Activated CD8-positive, alpha-beta T cell treated with anti-CD3 and anti-CD28 coated beads, Interleukin-2, amount 10 ng/mL, durations not matched to agents 7 days and 5 days (primary cell): ENCODE measurements at regions not wholly inside any gene's neighbourhood (a gene's known extent, or its start where the extent isn't known, plus 50 kb on each side); places are given as distances from the start of the nearest gene placed in this dataset.
"Not testable (repeated sequence)": the region's sequence is repeated elsewhere in the genome, so short reads cannot be mapped to it uniquely, and the experiment has no call there.

Experiments
- ATAC-seq: fragments of 150-1000 bp; cut with Tn5 transposase; one replicate; pipeline ENCODE4 v1.10.0; 2021; ENCODE audit warnings: moderate library complexity
- CTCF ChIA-PET: fragments of 350-600 bp; sonication (Branson Sonifier 250); formaldehyde crosslinking; loops from one replicate; lab custom pipeline; 2021; ENCODE audit warnings: antibody characterized with exemption; lab: Charles Lee
- POLR2A ChIA-PET: fragments of 350-600 bp; sonication (Branson Sonifier 250); formaldehyde crosslinking; loops from one replicate; lab custom pipeline; 2021; ENCODE audit warnings: antibody characterized with exemption; lab: Charles Lee
- DNase-seq: peaks from one replicate; pipeline ENCODE4 v3.0.0-alpha.2; 2020
- H3K27ac Mint-ChIP-seq: one replicate; pipeline ENCODE4 v1.8.0; 2021; ENCODE audit warnings: mild to moderate bottlenecking, mixed read lengths
- H3K27me3 Mint-ChIP-seq: one replicate; pipeline ENCODE4 v1.8.0; 2021; ENCODE audit warnings: low read depth, mixed read lengths
- H3K36me3 Mint-ChIP-seq: one replicate; pipeline ENCODE4 v1.8.0; 2021; ENCODE audit warnings: low read depth, mixed read lengths
- H3K4me1 Mint-ChIP-seq: one replicate; pipeline ENCODE4 v1.8.0; 2021; ENCODE audit warnings: low read depth, mixed read lengths
- H3K4me3 Mint-ChIP-seq: one replicate; pipeline ENCODE4 v1.8.0; 2021; ENCODE audit warnings: mild to moderate bottlenecking, mixed read lengths
- H3K9me3 Mint-ChIP-seq: one replicate; pipeline ENCODE4 v1.8.0; 2022; ENCODE audit warnings: mixed read lengths; ENCODE audit not compliant: insufficient read depth

GRCh38 chr6:170093658-170094596 is 197.0 kb downstream of the DLL1 start:
- H3K36me3 Mint-ChIP-seq = peaks cover 14% of the 10 kb centered on the region
- H3K4me1 Mint-ChIP-seq = peaks cover 27% of the 10 kb centered on the region
- no peak overlapping the region for H3K4me3 Mint-ChIP-seq
- POLR2A ChIA-PET = no interaction called here
- no peak for ATAC-seq
- H3K27ac Mint-ChIP-seq = no peak overlapping the region
- DNase-seq = no peak
- peaks cover 6% of the 10 kb centered on the region for H3K27me3 Mint-ChIP-seq
- CTCF ChIA-PET = no interaction called here
- no peaks in the 10 kb centered on the region for H3K9me3 Mint-ChIP-seq

DNA sequence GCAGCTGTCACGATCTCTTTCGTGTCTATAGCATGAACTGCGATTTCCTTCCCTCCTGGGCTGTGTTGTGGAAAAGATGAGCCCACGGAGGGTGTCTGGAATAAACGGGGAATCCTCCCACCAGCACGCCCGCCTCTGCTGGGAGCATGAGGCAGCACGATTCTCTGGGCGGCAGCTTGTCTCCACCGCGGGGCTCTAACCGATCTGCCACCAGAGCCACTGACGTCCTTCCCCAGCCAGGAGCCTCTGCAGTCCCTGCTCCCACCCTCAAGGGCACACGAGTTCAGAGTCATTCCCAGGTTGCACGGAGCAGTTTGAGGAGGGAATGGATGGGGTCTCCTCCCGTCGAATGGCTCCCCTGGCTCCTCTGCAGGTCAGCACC is 197.6 kb downstream of the DLL1 start:
- ATAC-seq (no peak), DNase-seq (no peak)
- Mint-ChIP-seq H3K4me3 (no peak overlapping the region), H3K27ac (peak overlapping the region; percentile 25), H3K9me3 (no peaks in the 10 kb centered on the region), H3K36me3 (peaks cover 14% of the 10 kb centered on the region), H3K4me1 (peaks cover 34% of the 10 kb centered on the region), H3K27me3 (peaks cover 6% of the 10 kb centered on the region)
- POLR2A ChIA-PET = interaction anchor here (1.2 kb wide), 1 partner anchor 54 kb away, joined by 5 read pairs; no protein-coding TSS in a partner anchor
- CTCF ChIA-PET = no interaction called here

DNA sequence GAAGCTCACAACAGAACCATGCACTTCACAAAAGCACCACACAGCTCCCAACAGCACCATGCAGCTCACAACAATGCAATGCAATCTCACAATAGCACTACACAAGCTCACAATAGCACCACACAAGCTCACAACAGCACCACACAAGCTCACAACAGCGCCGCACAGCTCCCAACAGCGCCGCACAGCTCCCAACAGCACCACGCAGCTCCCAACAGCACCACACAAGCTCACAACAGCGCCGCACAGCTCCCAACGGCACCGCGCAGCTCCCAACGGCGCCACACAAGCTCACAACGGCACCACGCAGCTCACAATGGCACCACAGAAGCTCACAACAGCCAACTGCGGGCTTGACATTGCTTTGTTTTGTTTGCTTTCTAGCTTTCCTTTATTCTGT is 198.1 kb downstream of the DLL1 start:
- Mint-ChIP-seq H3K27ac (peak overlapping the region; percentile 25), H3K36me3 (peaks cover 16% of the 10 kb centered on the region), H3K27me3 (peaks cover 4% of the 10 kb centered on the region), H3K4me1 (peaks cover 38% of the 10 kb centered on the region), H3K4me3 (no peak overlapping the region), H3K9me3 (no peaks in the 10 kb centered on the region)
- POLR2A ChIA-PET = interaction anchor here (1.2 kb wide), 1 partner anchor 55 kb away, joined by 5 read pairs; no protein-coding TSS in a partner anchor
- ATAC-seq (no peak), DNase-seq (no peak)
- CTCF ChIA-PET = interaction anchor here (0.6 kb wide), 1 partner anchor 142 kb away, joined by 4 read pairs; no protein-coding TSS in a partner anchor

- H3K36me3 Mint-ChIP-seq = peaks cover 16% of the 10 kb centered on the region
- H3K4me3 Mint-ChIP-seq = no peak overlapping the region
- CTCF ChIA-PET = interaction anchor here (0.6 kb wide), 1 partner anchor 141 kb away, joined by 4 read pairs; no protein-coding TSS in a partner anchor
- DNase-seq = no peak
- H3K4me1 Mint-ChIP-seq = peaks cover 41% of the 10 kb centered on the region
- no peak for ATAC-seq
- no peaks in the 10 kb centered on the region for H3K9me3 Mint-ChIP-seq
- H3K27me3 Mint-ChIP-seq = peaks cover 2% of the 10 kb centered on the region
- no peak overlapping the region for H3K27ac Mint-ChIP-seq
- POLR2A ChIA-PET = interaction anchor here (0.6 to 1.2 kb wide), 2 partner anchors 56 to 492 kb away, joined by 3 to 5 read pairs; no protein-coding TSS in a partner anchor
Measured at GRCh38 chr6:170091639-170092579, 199.0 kb downstream of the DLL1 start.

GRCh38 chr6:170091000-170091638 is 199.8 kb downstream of the DLL1 start:
- Mint-ChIP-seq H3K4me3 (no peak overlapping the region), H3K9me3 (no peaks in the 10 kb centered on the region), H3K4me1 (peaks cover 40% of the 10 kb centered on the region), H3K36me3 (peaks cover 16% of the 10 kb centered on the region), H3K27ac (peak overlapping the region; percentile 100), H3K27me3 (no peaks in the 10 kb centered on the region)
- ATAC-seq (no peak), DNase-seq (no peak)
- CTCF ChIA-PET = no interaction called here
- POLR2A ChIA-PET = interaction anchor here (0.6 kb wide), 1 partner anchor 493 kb away, joined by 3 read pairs; no protein-coding TSS in a partner anchor

- DNase-seq (no peak), ATAC-seq (no peak)
- ChIA-PET POLR2A (no interaction called here), CTCF (no interaction called here)
- Mint-ChIP-seq H3K36me3 (peaks cover 16% of the 10 kb centered on the region), H3K27ac (peak overlapping the region; percentile 100), H3K4me3 (peak overlapping the region; percentile 90), H3K27me3 (no peaks in the 10 kb centered on the region), H3K4me1 (peaks cover 44% of the 10 kb centered on the region), H3K9me3 (no peaks in the 10 kb centered on the region)
Measured at GRCh38 chr6:170090561-170090960, 200.3 kb downstream of the DLL1 start.

- ATAC-seq (no peak), DNase-seq (no peak)
- Mint-ChIP-seq H3K4me3 (peak overlapping the region; percentile 90), H3K36me3 (peaks cover 16% of the 10 kb centered on the region), H3K27ac (peak overlapping the region; percentile 100), H3K27me3 (no peaks in the 10 kb centered on the region), H3K9me3 (no peaks in the 10 kb centered on the region), H3K4me1 (peaks cover 48% of the 10 kb centered on the region)
- ChIA-PET POLR2A (interaction anchor here (0.8 to 2.9 kb wide), 3 partner anchors 38 to 217 kb away, joined by 3 to 43 read pairs (median 3); no protein-coding TSS in a partner anchor), CTCF (interaction anchor here (0.9 to 1.3 kb wide), 4 partner anchors 10 to 300 kb away, joined by 3 to 4 read pairs (median 3); no protein-coding TSS in a partner anchor)
Measured at GRCh38 chr6:170089963-170090362, 200.9 kb downstream of the DLL1 start.

DNA sequence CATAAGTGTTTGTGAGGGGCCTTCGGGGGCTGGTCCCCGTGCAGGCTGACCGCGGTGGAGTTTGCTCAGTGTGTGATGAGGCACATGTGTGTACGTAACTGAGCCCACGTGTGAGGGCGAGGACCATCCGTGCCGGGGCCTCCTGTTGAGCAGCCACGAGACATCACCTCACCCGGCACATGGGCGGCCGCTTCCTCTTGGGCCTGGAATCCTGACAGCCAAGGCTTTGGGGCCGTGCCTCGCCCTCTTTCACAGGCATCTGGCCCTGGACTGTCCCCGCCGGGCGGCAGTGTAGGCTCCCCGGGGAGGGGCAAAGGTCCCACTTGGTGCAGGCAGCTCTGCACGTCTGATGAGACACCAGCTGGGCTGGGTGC is 202.3 kb downstream of the DLL1 start:
- H3K27ac Mint-ChIP-seq = peak overlapping the region; percentile 100
- no peaks in the 10 kb centered on the region for H3K9me3 Mint-ChIP-seq
- DNase-seq (peak; percentile 49), ATAC-seq (peak; percentile 25)
- H3K4me3 Mint-ChIP-seq = peak overlapping the region; percentile 90
- CTCF ChIA-PET = interaction anchor here (1.0 to 1.3 kb wide), 2 partner anchors 59 to 203 kb away, joined by 3 to 4 read pairs; no protein-coding TSS in a partner anchor
- H3K27me3 Mint-ChIP-seq = no peaks in the 10 kb centered on the region
- POLR2A ChIA-PET = interaction anchor here (0.6 to 2.9 kb wide), 4 partner anchors 11 to 216 kb away, joined by 3 to 43 read pairs (median 4); no protein-coding TSS in a partner anchor
- H3K36me3 Mint-ChIP-seq = peaks cover 16% of the 10 kb centered on the region
- peaks cover 50% of the 10 kb centered on the region for H3K4me1 Mint-ChIP-seq

DNA sequence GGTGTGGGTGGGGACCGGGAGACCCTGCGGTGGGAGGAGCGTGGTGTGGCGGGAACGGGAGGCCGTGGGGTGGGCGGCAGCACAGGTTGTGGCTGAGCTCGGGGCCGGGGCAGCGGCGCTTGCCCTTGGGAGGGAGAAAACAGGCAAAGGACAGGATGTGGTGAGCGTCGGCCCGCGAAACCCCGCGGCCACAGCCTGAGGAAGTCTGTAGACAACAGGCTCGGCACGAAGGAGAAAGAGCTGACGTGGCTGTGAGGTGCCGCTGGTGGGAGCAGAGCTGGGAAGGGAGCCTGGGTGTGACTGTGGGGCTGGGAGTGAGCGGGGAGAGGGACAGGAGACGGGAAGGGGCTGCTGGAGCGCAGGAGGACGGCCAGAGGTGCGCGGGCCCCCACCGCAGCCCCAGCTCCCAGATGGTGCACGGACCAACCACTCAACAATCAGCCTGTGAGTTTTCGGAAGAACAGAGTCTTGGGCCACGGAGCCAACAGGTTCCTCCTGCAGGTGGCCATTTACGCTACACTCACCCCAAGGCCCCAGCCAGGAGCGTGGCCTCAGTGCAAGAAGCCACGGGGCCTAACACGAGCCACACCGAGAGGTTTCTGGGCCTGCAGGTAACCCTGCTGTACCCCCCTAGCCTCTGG is 202.8 kb downstream of the DLL1 start:
- peaks cover 55% of the 10 kb centered on the region for H3K4me1 Mint-ChIP-seq
- DNase-seq (peak; percentile 86), ATAC-seq (peak; percentile 74)
- POLR2A ChIA-PET = interaction anchor here (0.6 to 2.9 kb wide), 4 partner anchors 11 to 216 kb away, joined by 3 to 43 read pairs (median 4); no protein-coding TSS in a partner anchor
- peaks cover 16% of the 10 kb centered on the region for H3K36me3 Mint-ChIP-seq
- H3K9me3 Mint-ChIP-seq = no peaks in the 10 kb centered on the region
- H3K27me3 Mint-ChIP-seq = no peaks in the 10 kb centered on the region
- H3K27ac Mint-ChIP-seq = peak overlapping the region; percentile 100
- peak overlapping the region; percentile 90 for H3K4me3 Mint-ChIP-seq
- CTCF ChIA-PET = interaction anchor here (1.0 kb wide), 1 partner anchor 204 kb away, joined by 3 read pairs; no protein-coding TSS in a partner anchor

DNA sequence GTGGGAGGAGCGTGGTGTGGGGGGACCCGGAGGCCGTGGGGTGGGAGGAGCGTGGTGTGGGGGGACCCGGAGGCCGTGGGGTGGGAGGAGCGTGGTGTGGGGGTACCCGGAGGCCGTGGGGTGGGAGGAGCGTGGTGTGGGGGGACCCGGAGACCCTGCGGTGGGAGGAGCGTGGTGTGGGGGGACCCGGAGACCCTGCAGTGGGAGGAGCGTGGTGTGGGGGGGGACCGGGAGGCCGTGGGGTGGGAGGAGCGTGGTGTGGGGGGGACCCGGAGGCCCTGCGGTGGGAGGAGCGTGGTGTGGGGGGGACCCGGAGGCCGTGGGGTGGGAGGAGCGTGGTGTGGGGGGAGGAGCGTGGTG is 203.5 kb downstream of the DLL1 start:
- not testable (repeated sequence) for H3K27ac Mint-ChIP-seq, H3K9me3 Mint-ChIP-seq, H3K4me3 Mint-ChIP-seq, ATAC-seq, H3K27me3 Mint-ChIP-seq, DNase-seq
- ChIA-PET CTCF (interaction anchor here (1.0 kb wide), 1 partner anchor 204 kb away, joined by 3 read pairs; no protein-coding TSS in a partner anchor), POLR2A (interaction anchor here (2.9 kb wide), 1 partner anchor 60 kb away, joined by 43 read pairs; no protein-coding TSS in a partner anchor)
- H3K4me1 Mint-ChIP-seq = peaks cover 62% of the 10 kb centered on the region
- peaks cover 16% of the 10 kb centered on the region for H3K36me3 Mint-ChIP-seq
